Gastrocnemius medialis (tissue), 4 donors: ENCODE measurements at regions not wholly inside any gene's neighbourhood (a gene's known extent, or its start where the extent isn't known, plus 50 kb on each side); places are given as distances from the start of the nearest gene placed in this dataset.

Experiments used
- ATAC-seq, 2 donors: fragments of 150-250 bp; one replicate each; pipeline ENCODE4 v1.9.1; 2016
- DNase-seq, 2 donors: peaks; one replicate each; pipeline ENCODE4 v3.0.0-alpha.2; 2019
- H3K27ac ChIP-seq, 4 donors: fragments of 200-600 bp; sonication (generic); 1 replicate in 1 of 4; 2 replicates in 3 of 4; pipeline ENCODE4 v1.5.1; 2016 to 2018; ENCODE audit warnings: mild to moderate bottlenecking in 2 of 4, moderate library complexity in 1 of 4
- H3K27me3 ChIP-seq, 3 donors: fragments of 200-600 bp; sonication (generic) in 2 of 3; 1 replicate in 1 of 3; 2 replicates in 2 of 3; pipeline versions ENCODE4 v1.5.1 to v1.6.0; 2016 to 2019; ENCODE audit warnings: mild to moderate bottlenecking in 1 of 3, moderate library complexity in 1 of 3
- H3K36me3 ChIP-seq, 2 donors: fragments of 200-600 bp; sonication (generic) in 1 of 2; one replicate each; pipeline ENCODE4 v1.5.1; 2017 to 2018
- H3K4me1 ChIP-seq, 2 donors: fragments of 200-600 bp; sonication (generic) in 1 of 2; one replicate each; pipeline ENCODE4 v1.5.1; 2016 to 2017; ENCODE audit warnings: mild to moderate bottlenecking in 2 of 2
- H3K4me3 ChIP-seq, 4 donors: fragments of 200-600 bp; sonication (generic) in 3 of 4; 1 replicate in 1 of 4; 2 replicates in 3 of 4; pipeline ENCODE4 v1.5.1; 2016 to 2019; ENCODE audit warnings: mild to moderate bottlenecking in 2 of 4
- H3K9me3 ChIP-seq, 3 donors: fragments of 200-600 bp; sonication (generic) in 2 of 3; 1 replicate in 1 of 3; 2 replicates in 2 of 3; pipeline ENCODE4 v1.5.1; 2016 to 2019
- POLR2A ChIP-seq, 2 donors: fragments of 450-650 bp; IDR thresholded peaks; one replicate each; pipeline ENCODE4 v1.6.1; 2017; ENCODE audit warnings: antibody characterized with exemption in 2 of 2, mild to moderate bottlenecking in 2 of 2, moderate library complexity in 2 of 2
- in situ Hi-C, 4 donors: fragments of 200-750 bp; cut with MboI; loops; one replicate each; pipeline versions ENCODE4 v1.15.0 to v1.8.0; 2017; ENCODE audit warnings: low sequenced_read_pairs in 4 of 4
- intact Hi-C: fragments of 100-400 bp; cut with DNase I; formaldehyde crosslinking; loops from one replicate; pipeline ENCODE4 v1.15.1; 2023; ENCODE audit warnings: low total_unique reads
- TF ChIP-seq, protein P1 (sequence below), 5 experiments: fragments of 450-650 bp in 3 of 5; fragments of 200-600 bp in 2 of 5; sonication (generic) in 2 of 5; IDR thresholded peaks in 4 of 5; conservative IDR thresholded peaks in 1 of 5; 1 replicate in 4 of 5; 2 replicates in 1 of 5; pipeline ENCODE4 v1.5.1; 2016 to 2019; ENCODE audit warnings: antibody characterized with exemption in 5 of 5, mild to moderate bottlenecking in 3 of 5, moderate library complexity in 3 of 5

DNA sequence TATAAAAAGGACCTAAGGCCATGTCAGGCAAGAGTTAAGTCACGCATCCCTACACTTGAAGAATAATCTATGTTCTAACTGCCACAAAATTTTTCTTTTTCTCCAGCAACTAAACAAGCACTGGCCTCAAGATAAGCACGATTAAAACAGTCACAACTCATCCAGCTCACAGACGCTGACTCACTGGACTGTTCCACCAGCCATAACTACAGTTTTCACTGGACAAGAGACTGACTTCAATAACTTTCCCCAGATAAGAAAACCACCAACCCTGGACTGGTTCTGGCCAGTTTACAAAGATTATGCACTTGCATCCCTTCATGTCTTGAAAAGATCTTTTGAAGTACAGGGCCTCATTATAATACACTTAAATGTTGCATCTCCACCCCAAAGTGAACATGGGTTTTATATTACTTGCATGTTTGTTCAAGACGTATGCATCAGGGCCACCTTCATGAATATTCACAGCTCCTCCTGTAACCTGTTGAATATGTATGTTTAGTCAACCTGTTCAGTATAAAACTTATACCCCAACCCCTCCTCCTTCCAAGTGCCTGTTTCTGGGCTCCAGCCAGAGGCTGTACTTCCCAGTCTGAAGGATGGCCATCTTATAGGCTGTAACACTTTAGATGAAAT, 129.3 kb upstream of the EPB41L4A start:
- intact Hi-C loops (no loop called here), in situ Hi-C loops (no loop called here)
- Histone ChIP-seq H3K4me1 (peaks cover 0 to 4% of the 10 kb centered on the region in 2 donors), H3K36me3 (no peaks in the 10 kb centered on the region), H3K27me3 (no peaks in the 10 kb centered on the region), H3K27ac (no peak overlapping the region), H3K9me3 (no peaks in the 10 kb centered on the region), H3K4me3 (no peak overlapping the region)
- DNase-seq = no peak
- ATAC-seq = no peak
- TF ChIP-seq, protein P1, sequence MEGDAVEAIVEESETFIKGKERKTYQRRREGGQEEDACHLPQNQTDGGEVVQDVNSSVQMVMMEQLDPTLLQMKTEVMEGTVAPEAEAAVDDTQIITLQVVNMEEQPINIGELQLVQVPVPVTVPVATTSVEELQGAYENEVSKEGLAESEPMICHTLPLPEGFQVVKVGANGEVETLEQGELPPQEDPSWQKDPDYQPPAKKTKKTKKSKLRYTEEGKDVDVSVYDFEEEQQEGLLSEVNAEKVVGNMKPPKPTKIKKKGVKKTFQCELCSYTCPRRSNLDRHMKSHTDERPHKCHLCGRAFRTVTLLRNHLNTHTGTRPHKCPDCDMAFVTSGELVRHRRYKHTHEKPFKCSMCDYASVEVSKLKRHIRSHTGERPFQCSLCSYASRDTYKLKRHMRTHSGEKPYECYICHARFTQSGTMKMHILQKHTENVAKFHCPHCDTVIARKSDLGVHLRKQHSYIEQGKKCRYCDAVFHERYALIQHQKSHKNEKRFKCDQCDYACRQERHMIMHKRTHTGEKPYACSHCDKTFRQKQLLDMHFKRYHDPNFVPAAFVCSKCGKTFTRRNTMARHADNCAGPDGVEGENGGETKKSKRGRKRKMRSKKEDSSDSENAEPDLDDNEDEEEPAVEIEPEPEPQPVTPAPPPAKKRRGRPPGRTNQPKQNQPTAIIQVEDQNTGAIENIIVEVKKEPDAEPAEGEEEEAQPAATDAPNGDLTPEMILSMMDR (IDR thresholded peaks at IDR 0.05 in 4 of 5, conservative IDR thresholded peaks at IDR 0.05 in 1 of 5) = no peak
- TF ChIP-seq POLR2A (IDR thresholded peaks at IDR 0.05) = no peak

DNA sequence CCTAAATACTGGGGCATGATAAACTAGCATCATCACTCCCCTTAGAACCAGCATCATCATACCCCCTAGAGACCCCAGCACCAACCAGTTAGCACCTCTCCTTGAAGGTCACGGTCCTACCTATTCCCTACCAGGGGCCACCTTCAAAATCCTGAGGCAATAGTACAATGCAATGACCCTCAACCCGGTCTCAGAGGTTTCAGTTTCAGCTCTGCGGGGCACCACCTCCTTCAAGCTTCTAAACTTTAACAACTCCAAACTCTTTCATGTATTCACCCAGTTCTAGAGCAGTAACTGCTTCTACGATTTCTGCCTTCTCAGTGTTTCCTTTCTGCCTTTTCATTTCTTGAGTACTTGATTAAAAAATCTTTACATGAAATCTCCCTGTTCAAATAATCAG, 130.1 kb upstream of the EPB41L4A start:
- ATAC-seq = no peak
- DNase-seq = no peak
- Histone ChIP-seq H3K4me3 (no peak overlapping the region), H3K4me1 (peaks cover 0 to 8% of the 10 kb centered on the region in 2 donors), H3K27me3 (no peaks in the 10 kb centered on the region), H3K36me3 (no peaks in the 10 kb centered on the region), H3K27ac (no peak overlapping the region), H3K9me3 (no peaks in the 10 kb centered on the region)
- in situ Hi-C loops = no loop called here
- intact Hi-C loops = no loop called here
- no peak for TF ChIP-seq POLR2A (IDR thresholded peaks at IDR 0.05)
- TF ChIP-seq, protein P1 (IDR thresholded peaks at IDR 0.05 in 4 of 5, conservative IDR thresholded peaks at IDR 0.05 in 1 of 5) = no peak

DNA sequence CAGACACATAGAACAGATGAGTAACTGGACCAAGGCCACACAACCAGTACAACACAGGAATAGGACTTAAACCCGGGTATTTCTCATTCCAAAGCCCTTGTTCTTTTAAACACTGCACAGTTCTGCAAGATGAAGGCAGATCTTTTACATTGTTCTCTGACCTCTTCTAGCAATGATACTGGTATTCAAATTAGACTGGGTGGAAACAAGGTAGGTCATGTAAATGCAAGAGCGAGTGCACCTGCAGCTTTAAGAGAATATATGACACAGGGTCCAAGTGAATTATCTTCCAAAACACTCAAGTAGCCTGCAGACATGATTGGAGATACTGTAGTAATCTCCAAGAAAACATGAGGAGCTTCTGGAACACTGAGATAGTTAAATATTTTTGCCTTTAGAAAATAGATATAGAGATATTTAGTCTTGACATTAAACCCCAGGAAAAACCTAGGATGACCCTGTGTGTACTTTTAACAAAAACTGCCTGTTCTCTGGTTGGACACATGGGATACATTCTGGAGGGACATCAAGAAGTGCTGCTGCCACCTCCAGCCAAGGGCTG, 130.6 kb upstream of the EPB41L4A start:
- DNase-seq = no peak
- Histone ChIP-seq H3K4me3 (no peak overlapping the region), H3K4me1 (peaks cover 0 to 10% of the 10 kb centered on the region in 2 donors), H3K9me3 (no peaks in the 10 kb centered on the region), H3K36me3 (no peaks in the 10 kb centered on the region), H3K27ac (no peak overlapping the region), H3K27me3 (no peaks in the 10 kb centered on the region)
- in situ Hi-C loops (loop anchor here (5.0 to 25.0 kb wide), 3 partner anchors 203 to 388 kb away; no protein-coding TSS in a partner anchor), intact Hi-C loops (no loop called here)
- TF ChIP-seq POLR2A (IDR thresholded peaks at IDR 0.05) = no peak
- TF ChIP-seq, protein P1 (IDR thresholded peaks at IDR 0.05 in 4 of 5, conservative IDR thresholded peaks at IDR 0.05 in 1 of 5) = no peak
- ATAC-seq = no peak

DNA sequence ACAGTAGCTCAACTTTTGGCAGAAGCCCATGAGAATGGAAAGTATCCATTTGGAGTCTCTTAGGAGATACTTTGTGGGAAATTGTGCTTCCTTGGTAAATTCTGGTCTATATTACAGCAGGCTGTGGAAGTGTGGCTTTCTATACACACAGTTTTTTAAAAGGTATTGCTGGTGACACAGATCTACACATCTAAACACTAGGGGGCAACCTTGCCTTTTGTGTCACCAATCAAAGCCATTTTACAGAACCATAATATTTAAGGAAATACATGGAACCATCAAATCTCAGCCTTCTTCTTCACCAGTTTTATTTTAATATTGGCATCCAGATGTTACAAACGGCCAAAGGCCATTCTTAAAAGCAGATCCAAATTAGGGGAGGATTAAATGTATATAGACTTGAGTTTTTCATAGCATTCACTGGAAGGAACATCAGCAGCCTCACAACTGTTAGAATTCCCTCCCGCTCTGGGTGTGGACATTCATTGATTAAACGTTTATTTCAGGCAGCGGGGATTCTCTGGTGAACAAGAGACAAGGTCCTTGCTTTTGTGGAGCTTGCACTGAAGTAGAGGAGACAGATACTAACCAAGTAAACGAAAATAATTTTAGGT, 132.4 kb upstream of the EPB41L4A start:
- TF ChIP-seq POLR2A (IDR thresholded peaks at IDR 0.05) = no peak
- TF ChIP-seq, protein P1 (IDR thresholded peaks at IDR 0.05 in 4 of 5, conservative IDR thresholded peaks at IDR 0.05 in 1 of 5) = peak; percentile 65 to 87 (median 72)
- Histone ChIP-seq H3K27ac (no peak overlapping the region), H3K4me1 (peaks cover 0 to 10% of the 10 kb centered on the region in 2 donors), H3K9me3 (no peaks in the 10 kb centered on the region), H3K4me3 (no peak overlapping the region), H3K36me3 (no peaks in the 10 kb centered on the region), H3K27me3 (no peaks in the 10 kb centered on the region)
- in situ Hi-C loops (loop anchor here (5.0 to 25.0 kb wide), 3 partner anchors 201 to 386 kb away; no protein-coding TSS in a partner anchor), intact Hi-C loops (loop anchor here (1.0 kb wide), 1 partner anchor 206 kb away; no protein-coding TSS in a partner anchor)
- DNase-seq (peak in 1 of 2 donors; percentile 26), ATAC-seq (peak; percentile 61 to 73)
